ENCODE measurements at regions not wholly inside any gene's neighbourhood (a gene's known extent, or its start where the extent isn't known, plus 50 kb on each side); places are given as distances from the start of the nearest gene placed in this dataset.
"Not testable (repeated sequence)": the region's sequence is repeated elsewhere in the genome, so short reads cannot be mapped to it uniquely, and the experiment has no call there.

- no peak for TF ChIP-seq CTCF (IDR thresholded peaks at IDR 0.05; ENCODE audit: low read depth, low read length)
- no peak for TF ChIP-seq MAX (IDR thresholded peaks at IDR 0.05; ENCODE audit: low read depth, low read length)
- no peak for TF ChIP-seq POLR2A (IDR thresholded peaks at IDR 0.05; ENCODE audit: extremely low read depth, insufficient read length)
- TF ChIP-seq MYC (IDR thresholded peaks at IDR 0.05; ENCODE audit: low read depth, low read length) = no peak
- no peak for DNase-seq (ENCODE audit: low read depth)
- no peak overlapping the region for H3K4me3 ChIP-seq (ENCODE audit: low read depth, low read length)
Measured at GRCh38 chr15:55084673-55085072, 112.1 kb downstream of the RSL24D1 start.

GRCh38 chr15:55084216-55084615 is 112.5 kb downstream of the RSL24D1 start:
- TF ChIP-seq POLR2A (IDR thresholded peaks at IDR 0.05; ENCODE audit: extremely low read depth, insufficient read length) (no peak), MAX (IDR thresholded peaks at IDR 0.05; ENCODE audit: low read depth, low read length) (no peak), MYC (IDR thresholded peaks at IDR 0.05; ENCODE audit: low read depth, low read length) (no peak), CTCF (IDR thresholded peaks at IDR 0.05; ENCODE audit: low read depth, low read length) (no peak)
- no peak for DNase-seq (ENCODE audit: low read depth)
- no peak overlapping the region for H3K4me3 ChIP-seq (ENCODE audit: low read depth, low read length)

GRCh38 chr15:55077052-55077451 is 119.7 kb downstream of the RSL24D1 start:
- DNase-seq (ENCODE audit: low read depth); H3K4me3 ChIP-seq (ENCODE audit: low read depth, low read length): not testable (repeated sequence)

- DNase-seq (ENCODE audit: low read depth) = no peak
- TF ChIP-seq POLR2A (IDR thresholded peaks at IDR 0.05; ENCODE audit: extremely low read depth, insufficient read length) (no peak), MAX (IDR thresholded peaks at IDR 0.05; ENCODE audit: low read depth, low read length) (no peak), CTCF (IDR thresholded peaks at IDR 0.05; ENCODE audit: low read depth, low read length) (no peak), MYC (IDR thresholded peaks at IDR 0.05; ENCODE audit: low read depth, low read length) (no peak)
- H3K4me3 ChIP-seq (ENCODE audit: low read depth, low read length) = no peak overlapping the region
Measured at GRCh38 chr15:55074431-55074830, 122.3 kb downstream of the RSL24D1 start.

GRCh38 chr15:55063970-55064369 is 132.8 kb downstream of the RSL24D1 start:
- not testable (repeated sequence) for H3K4me3 ChIP-seq (ENCODE audit: low read depth, low read length); DNase-seq (ENCODE audit: low read depth)

- no peak overlapping the region for H3K4me3 ChIP-seq (ENCODE audit: low read depth, low read length)
- no peak for DNase-seq (ENCODE audit: low read depth)
- TF ChIP-seq MYC (IDR thresholded peaks at IDR 0.05; ENCODE audit: low read depth, low read length) = no peak
- TF ChIP-seq MAX (IDR thresholded peaks at IDR 0.05; ENCODE audit: low read depth, low read length) = no peak
- no peak for TF ChIP-seq POLR2A (IDR thresholded peaks at IDR 0.05; ENCODE audit: extremely low read depth, insufficient read length)
- TF ChIP-seq CTCF (IDR thresholded peaks at IDR 0.05; ENCODE audit: low read depth, low read length) = no peak
Measured at GRCh38 chr15:55060836-55061235, 135.9 kb downstream of the RSL24D1 start.

- DNase-seq (ENCODE audit: low read depth) = no peak
- no peak overlapping the region for H3K4me3 ChIP-seq (ENCODE audit: low read depth, low read length)
- no peak for TF ChIP-seq MAX (IDR thresholded peaks at IDR 0.05; ENCODE audit: low read depth, low read length)
Measured at GRCh38 chr15:55056500-55056899, 140.2 kb downstream of the RSL24D1 start.

All from NB4 (cell line).